NT2/D1 (cell line): ENCODE measurements at regions not wholly inside any gene's neighbourhood (a gene's known extent, or its start where the extent isn't known, plus 50 kb on each side); places are given as distances from the start of the nearest gene placed in this dataset.

Experiments used
- DNase-seq: peaks from one replicate; pipeline ENCODE4 v3.0.0-alpha.2; 2011; ENCODE audit warnings: low read depth, low spot score
- H3K27me3 ChIP-seq: 2 replicates; pipeline ENCODE4 v1.6.0; 2011; ENCODE audit warnings: mild to moderate bottlenecking; ENCODE audit not compliant: insufficient read length, insufficient read depth
- H3K36me3 ChIP-seq: 2 replicates; pipeline ENCODE4 v1.6.1; 2011; ENCODE audit warnings: mild to moderate bottlenecking, low read length, mixed read lengths; ENCODE audit not compliant: insufficient read depth, insufficient read length
- H3K4me1 ChIP-seq: 2 replicates; pipeline ENCODE4 v1.5.1; 2011; ENCODE audit not compliant: insufficient read depth, insufficient read length
- H3K4me3 ChIP-seq: 2 replicates; pipeline ENCODE4 v1.5.1; 2011; ENCODE audit warnings: low read depth; ENCODE audit not compliant: insufficient read length
- H3K9ac ChIP-seq: 2 replicates; pipeline ENCODE4 v1.6.0; 2011; ENCODE audit warnings: low read depth; ENCODE audit not compliant: insufficient read length
- H3K9me3 ChIP-seq: 2 replicates; pipeline ENCODE4 v1.5.1; 2011; ENCODE audit warnings: mild to moderate bottlenecking, low read length; ENCODE audit not compliant: insufficient read depth
- SUZ12 ChIP-seq: IDR thresholded peaks from 2 replicates; pipeline ENCODE4 v1.6.1; 2011; ENCODE audit not compliant: insufficient read length, insufficient read depth; ENCODE audit errors: extremely low read depth
- YY1 ChIP-seq: IDR thresholded peaks from 2 replicates; pipeline ENCODE4 v1.6.1; 2011; ENCODE audit not compliant: insufficient read length, insufficient read depth
- ZNF274 ChIP-seq: IDR thresholded peaks from 2 replicates; pipeline ENCODE4 v1.6.1; 2011; ENCODE audit warnings: mild to moderate bottlenecking, low read depth, low read length

GRCh38 chr2:176677746-176678265 lies 408.6 kb downstream of the MTX2 start:
- Histone ChIP-seq H3K4me1 (no peaks in the 10 kb centered on the region), H3K9me3 (no peaks in the 10 kb centered on the region), H3K27me3 (no peaks in the 10 kb centered on the region), H3K36me3 (no peaks in the 10 kb centered on the region), H3K9ac (no peak overlapping the region), H3K4me3 (no peak overlapping the region)
- no peak for TF ChIP-seq YY1
- TF ChIP-seq ZNF274, result no peak
- TF ChIP-seq SUZ12, result no peak
- DNase-seq, result no peak

- Histone ChIP-seq H3K9ac (no peak overlapping the region), H3K4me1 (no peaks in the 10 kb centered on the region)
- no peak for DNase-seq
Observed at GRCh38 chr2:176678571-176678970, 409.3 kb downstream of the MTX2 start.

DNA sequence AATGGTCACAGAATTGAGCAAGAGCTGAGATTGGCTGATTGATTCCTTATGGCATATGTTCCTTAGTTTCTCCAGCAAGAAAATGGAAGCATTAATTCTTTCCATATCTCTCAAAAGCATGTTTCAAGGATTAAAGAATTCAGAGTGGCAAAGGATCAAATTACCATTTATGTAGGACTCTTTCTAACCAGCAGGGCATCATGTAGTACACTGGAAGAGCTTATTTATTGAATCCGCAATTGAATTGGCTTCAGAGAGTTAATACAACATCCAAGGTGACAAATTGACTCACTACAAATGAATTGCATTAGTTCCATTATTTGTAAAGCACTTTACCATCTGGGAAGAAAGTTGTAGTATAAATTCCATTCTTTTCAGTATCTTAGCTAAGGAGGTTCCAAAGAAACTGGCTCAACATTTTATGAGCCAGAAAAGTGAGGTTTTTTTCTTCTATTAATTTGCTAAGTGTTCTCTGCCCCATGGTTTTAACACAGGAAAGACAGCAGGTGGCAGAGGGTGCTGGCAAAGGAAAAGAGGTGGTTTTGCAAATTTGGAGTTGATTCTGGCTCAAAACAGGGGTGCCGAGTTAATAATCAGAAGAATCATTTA lies 409.9 kb downstream of the MTX2 start:
- no peak for DNase-seq
- TF ChIP-seq ZNF274 (no peak), YY1 (no peak), SUZ12 (no peak)
- Histone ChIP-seq H3K27me3 (no peaks in the 10 kb centered on the region), H3K9me3 (no peaks in the 10 kb centered on the region), H3K4me3 (no peak overlapping the region), H3K4me1 (no peaks in the 10 kb centered on the region), H3K36me3 (no peaks in the 10 kb centered on the region), H3K9ac (no peak overlapping the region)

More at GRCh38 chr2:176678571-176678970, 409.3 kb downstream of the MTX2 start:
- no peaks in the 10 kb centered on the region for H3K36me3 ChIP-seq
- TF ChIP-seq ZNF274 (no peak), YY1 (no peak), SUZ12 (no peak)
- no peaks in the 10 kb centered on the region for H3K9me3 ChIP-seq
- no peak overlapping the region for H3K4me3 ChIP-seq
- H3K27me3 ChIP-seq, result no peaks in the 10 kb centered on the region

GRCh38 chr2:176680916-176681516 lies 411.8 kb downstream of the MTX2 start:
- Histone ChIP-seq H3K36me3 (no peaks in the 10 kb centered on the region), H3K9me3 (no peaks in the 10 kb centered on the region), H3K27me3 (no peaks in the 10 kb centered on the region), H3K9ac (no peak overlapping the region), H3K4me1 (peaks cover 2% of the 10 kb centered on the region), H3K4me3 (no peak overlapping the region)
- DNase-seq, result no peak
- no peak for TF ChIP-seq SUZ12
- TF ChIP-seq YY1, result no peak
- TF ChIP-seq ZNF274, result no peak

GRCh38 chr2:176681584-176682115 lies 412.4 kb downstream of the MTX2 start:
- Histone ChIP-seq H3K9ac (no peak overlapping the region), H3K27me3 (no peaks in the 10 kb centered on the region), H3K4me1 (peaks cover 2% of the 10 kb centered on the region), H3K36me3 (no peaks in the 10 kb centered on the region), H3K9me3 (no peaks in the 10 kb centered on the region), H3K4me3 (no peak overlapping the region)
- TF ChIP-seq YY1, result no peak
- DNase-seq, result no peak

- no peak for DNase-seq
- Histone ChIP-seq H3K9ac (no peak overlapping the region), H3K4me1 (peaks cover 2% of the 10 kb centered on the region)
Observed at GRCh38 chr2:176682278-176682677, 413.0 kb downstream of the MTX2 start.

DNA sequence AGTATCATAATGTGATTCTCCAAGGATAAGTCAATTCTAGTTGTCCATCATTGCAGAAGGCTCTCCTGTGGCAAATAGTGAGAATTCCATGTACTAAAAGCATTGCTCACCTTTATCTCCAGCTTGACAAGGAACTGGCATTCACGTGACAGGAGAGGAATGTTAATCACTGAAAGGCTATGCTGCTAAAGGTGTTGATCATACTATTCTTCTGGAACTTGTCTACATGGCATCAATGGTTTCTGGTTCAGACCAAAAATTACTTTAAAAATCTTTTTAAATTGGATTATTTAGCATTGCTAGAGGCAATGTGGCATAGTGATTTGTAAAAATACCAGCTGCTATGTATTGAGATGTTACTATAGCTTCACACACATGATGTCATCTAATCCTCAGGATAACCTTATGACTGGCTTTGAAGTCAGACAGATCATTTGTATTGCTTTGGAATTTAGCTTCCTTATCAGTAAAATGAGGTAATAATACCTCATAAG lies 414.4 kb downstream of the MTX2 start:
- Histone ChIP-seq H3K36me3 (no peaks in the 10 kb centered on the region), H3K9me3 (no peaks in the 10 kb centered on the region), H3K4me3 (no peak overlapping the region), H3K9ac (no peak overlapping the region), H3K27me3 (no peaks in the 10 kb centered on the region), H3K4me1 (peaks cover 2% of the 10 kb centered on the region)
- no peak for DNase-seq
- TF ChIP-seq SUZ12 (no peak), ZNF274 (no peak), YY1 (no peak)

More at GRCh38 chr2:176682278-176682677, 413.0 kb downstream of the MTX2 start:
- Histone ChIP-seq H3K9me3 (no peaks in the 10 kb centered on the region), H3K4me3 (no peak overlapping the region), H3K36me3 (no peaks in the 10 kb centered on the region), H3K27me3 (no peaks in the 10 kb centered on the region)
- no peak for TF ChIP-seq YY1
- TF ChIP-seq ZNF274, result no peak
- no peak for TF ChIP-seq SUZ12

DNA sequence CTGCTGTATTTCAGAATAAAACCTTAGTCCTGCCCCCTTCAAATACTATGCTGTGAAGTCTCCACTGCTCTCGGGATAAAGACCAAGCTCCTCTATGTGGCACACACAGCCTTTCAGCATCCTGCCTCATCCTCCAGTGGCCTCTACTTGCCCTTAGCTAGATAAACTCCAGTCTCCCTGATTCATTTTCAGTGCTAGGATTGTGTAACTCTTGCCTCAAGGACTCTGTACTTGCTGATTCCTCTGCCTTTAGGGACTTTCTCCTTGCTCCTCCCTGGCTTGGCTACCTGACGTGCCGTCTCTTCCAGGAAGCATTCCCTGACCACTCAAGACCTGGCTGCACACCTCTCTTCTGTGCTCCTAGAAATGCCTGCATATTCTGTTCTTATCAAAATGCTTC lies 416.7 kb downstream of the MTX2 start:
- Histone ChIP-seq H3K27me3 (no peaks in the 10 kb centered on the region), H3K36me3 (no peaks in the 10 kb centered on the region), H3K4me1 (peaks cover 2% of the 10 kb centered on the region), H3K9ac (no peak overlapping the region), H3K4me3 (no peak overlapping the region), H3K9me3 (no peaks in the 10 kb centered on the region)
- no peak for TF ChIP-seq SUZ12
- DNase-seq, result no peak
